Ramos (cell line): ENCODE measurements at regions not wholly inside any gene's neighbourhood (a gene's known extent, or its start where the extent isn't known, plus 50 kb on each side); places are given as distances from the start of the nearest gene placed in this dataset.

Experiments
- in situ Hi-C: fragments of 300-500 bp; cut with MboI; formaldehyde crosslinking; loops from one replicate; pipeline ENCODE4 v1.14.3; 2022; ENCODE audit warnings: low sequenced_read_pairs; ENCODE audit not compliant: unreplicated experiment

DNA sequence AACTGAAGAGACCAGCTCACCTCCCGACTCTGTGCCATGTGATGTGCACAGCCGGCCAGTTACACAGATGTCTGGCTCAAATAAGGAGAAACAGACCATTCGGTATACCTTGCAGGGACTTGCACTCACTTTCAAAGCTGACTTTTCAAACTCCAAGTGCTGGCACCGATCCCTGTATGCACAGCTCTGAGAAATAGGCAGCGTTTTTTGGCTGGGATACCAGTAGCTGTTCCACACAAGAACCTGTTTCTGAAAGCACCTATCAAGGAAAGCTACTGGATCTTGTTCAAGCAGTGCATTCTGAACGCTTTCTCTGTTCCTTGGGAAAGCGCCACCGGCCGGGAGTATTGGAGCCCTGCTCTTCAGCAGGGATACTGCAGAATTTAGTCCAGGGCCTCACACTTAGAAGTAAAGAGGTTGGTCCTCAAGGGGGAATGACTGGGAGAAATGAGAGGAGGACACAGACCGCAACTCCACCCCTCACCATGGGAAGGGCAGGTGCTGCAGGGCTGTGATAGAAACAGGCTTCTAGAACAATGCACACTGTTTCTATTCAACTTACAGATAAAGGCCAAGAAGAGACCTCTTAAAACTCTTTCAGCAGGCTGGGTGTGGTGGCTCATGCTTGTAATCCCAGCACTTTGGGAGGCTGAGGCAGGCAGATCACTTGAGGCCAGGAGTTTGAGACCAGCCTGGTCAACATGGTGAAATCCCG, 53.6 kb upstream of the PABPC3 start:
- in situ Hi-C loops: no loop called here

GRCh38 chr13:25044071-25044470, 51.9 kb upstream of the PABPC3 start:
- in situ Hi-C loops: no loop called here
